Activated CD4-positive, alpha-beta T cell treated with anti-CD3 and anti-CD28 coated beads, Interleukin-2, amount 50 U/mL, for 48 hours (primary cell): ENCODE measurements at regions not wholly inside any gene's neighbourhood (a gene's known extent, or its start where the extent isn't known, plus 50 kb on each side); places are given as distances from the start of the nearest gene placed in this dataset.
"Not testable (repeated sequence)": the region's sequence is repeated elsewhere in the genome, so short reads cannot be mapped to it uniquely, and the experiment has no call there.

Experiments used
- DNase-seq, 2 experiments: peaks; one replicate each; pipeline ENCODE4 v3.0.0-alpha.2; 2020

DNA sequence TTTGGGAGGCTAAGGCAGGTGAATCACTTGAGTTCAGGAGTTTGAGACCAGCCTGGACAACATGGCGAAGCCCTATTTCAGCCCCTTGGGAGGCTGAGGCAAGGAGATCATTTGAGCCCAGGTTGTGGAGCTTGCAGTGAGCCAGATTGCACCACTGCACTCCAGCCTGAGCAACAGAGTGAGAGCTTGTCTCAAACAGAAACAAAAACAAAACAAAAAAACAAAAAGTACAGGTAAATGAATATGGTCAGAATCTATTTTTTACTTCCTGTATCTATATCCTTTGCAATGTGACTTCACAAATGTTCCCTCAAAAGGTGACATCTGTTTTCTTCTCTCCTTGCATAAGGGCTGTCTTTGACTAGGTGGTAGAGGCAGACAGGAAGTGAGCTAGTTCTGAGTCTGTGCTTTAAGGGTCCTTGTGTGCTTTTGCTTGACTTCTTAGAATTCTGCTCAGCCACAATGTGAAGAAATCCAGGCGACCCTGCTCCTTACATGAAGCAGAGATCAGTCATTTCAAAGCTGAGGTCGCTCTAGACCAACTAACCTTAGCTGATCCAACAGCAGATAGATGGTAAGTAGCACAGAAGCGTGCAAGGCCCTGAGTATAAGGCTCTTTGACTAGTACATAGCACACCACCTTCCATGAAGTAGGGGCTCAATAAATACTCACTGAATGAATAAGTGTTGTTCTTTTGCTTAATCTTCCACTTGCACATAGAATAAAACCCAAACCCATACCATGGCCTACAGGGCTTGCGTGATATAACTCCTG lies 423.2 kb upstream of the PCDH15 start:
- no peak for DNase-seq

DNA sequence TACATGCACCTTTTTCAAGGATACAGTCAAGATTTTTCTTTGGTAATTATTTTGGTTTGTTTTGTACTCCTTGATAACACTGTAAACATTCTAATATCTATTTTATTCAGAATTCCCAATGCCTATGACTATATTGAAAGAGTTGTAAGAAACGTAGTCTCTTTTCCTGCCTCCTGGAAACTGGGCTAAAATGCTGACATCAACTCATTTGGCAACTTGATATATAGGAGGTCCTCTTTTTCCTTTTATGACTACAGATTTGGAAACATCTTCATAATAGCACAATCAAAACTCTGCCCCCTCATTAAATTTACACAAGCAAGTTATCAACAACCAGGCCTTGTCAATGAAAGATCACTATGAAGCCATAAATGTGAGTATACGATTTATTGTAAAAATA lies 422.3 kb upstream of the PCDH15 start:
- no peak for DNase-seq

DNA sequence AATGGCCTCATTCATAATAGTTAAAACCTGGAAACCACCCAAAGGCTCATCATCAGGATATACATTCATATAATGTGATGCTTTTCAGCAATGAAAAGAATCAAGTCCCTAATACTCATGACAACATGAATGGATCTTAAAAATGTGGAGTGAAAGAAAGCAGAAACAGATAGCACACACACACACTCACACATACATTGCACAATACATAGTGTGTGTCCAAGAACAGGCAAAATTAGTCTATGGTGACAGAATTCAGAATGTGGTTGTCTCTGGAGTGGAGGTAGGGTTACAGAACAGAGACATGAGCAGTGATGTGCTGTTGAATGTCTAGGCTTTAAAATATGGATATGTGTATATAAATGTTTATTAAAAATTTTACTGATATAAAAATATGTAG lies 419.9 kb upstream of the PCDH15 start:
- no peak for DNase-seq

DNA sequence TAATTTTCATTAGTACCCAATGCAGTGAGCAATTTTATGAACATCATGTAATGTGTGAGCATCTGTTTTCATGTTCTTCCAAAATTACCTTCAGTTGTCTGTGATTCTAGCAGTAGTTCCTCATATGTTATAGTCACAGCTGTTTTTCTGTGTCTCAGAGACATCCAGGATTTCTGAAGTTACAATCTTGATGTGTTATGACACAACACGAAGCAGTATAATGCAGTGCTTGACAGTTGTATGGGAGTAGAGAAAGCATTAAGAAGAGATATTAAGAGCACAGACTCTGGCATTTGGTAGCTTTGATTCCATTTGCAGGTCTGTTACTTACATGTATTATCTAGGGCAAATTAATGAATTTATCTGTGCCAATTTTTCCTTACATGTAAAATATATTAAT lies 414.7 kb upstream of the PCDH15 start:
- no peak for DNase-seq

DNA sequence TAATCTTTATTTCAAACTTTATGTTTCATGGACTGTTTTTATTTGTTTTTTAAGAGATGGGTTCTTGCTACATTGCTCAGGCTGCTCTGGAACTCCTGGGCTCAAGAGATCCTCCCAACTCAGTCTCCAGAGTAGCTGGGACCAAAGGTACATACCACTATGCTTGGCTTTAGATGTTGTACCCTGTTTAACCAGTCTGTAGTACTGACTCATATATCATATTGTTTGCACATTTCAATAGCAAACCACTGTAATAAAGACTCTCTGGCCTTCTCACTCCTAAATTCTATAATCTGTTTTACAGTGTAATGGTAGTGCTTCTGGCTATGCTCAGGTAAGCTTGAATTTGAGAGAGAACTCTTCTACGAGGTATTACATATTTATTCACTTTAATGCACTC lies 413.6 kb upstream of the PCDH15 start:
- no peak for DNase-seq

DNA sequence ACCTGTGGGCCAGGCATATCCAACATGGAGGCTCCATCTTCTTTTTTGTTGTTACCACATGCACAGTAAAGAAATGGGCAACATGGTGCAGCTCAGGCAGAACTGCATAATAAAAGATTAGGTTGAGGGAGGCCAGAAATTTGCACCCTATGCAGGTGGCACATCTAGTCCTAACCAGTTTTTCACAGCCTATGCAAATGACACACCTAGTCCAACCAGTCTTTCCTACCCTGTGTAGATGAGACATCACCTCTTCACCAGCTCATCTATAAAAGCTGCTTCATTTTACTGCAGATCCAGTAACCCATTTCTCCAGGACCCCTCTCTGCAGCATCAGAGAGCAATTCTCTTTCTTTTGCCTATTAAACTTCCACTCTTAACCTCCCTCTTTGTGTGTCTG lies 411.0 kb upstream of the PCDH15 start:
- DNase-seq: no peak

DNA sequence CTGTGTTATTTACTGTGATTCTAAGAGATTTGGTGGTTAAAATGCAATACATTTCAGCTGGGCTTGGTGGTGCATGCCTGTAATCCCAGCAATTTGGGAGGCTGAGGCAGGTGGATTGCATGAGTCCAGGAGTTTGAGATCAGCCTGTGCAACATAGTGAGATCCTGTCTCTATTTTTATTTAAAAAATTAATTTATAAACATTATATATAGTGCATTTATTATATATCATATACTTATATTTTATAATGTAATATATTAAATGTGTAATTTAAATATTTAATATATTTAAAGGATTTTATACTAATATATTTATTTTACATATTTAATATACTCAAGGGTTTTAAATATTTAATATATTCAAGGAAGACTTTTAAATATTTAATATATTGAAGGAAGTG lies 402.8 kb upstream of the PCDH15 start:
- no peak for DNase-seq

DNA sequence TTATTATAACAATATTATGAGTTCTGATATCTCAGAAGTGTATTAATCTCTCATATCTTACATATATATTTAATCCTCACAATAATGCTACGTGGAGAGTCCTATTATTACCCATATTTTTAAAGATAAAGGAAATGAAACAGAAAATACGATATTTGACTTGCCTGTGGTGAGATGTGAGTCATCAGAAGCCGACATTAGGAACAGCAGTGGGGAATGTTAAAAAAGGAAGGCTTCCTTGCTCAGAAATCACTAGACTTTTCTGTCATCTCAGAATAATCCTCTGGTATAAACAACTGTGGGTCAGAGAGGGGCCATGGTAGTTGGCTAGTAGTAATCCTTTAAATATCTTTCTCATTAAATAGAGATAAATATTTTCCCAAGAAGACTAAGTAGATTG lies 402.3 kb upstream of the PCDH15 start:
- DNase-seq: no peak

DNA sequence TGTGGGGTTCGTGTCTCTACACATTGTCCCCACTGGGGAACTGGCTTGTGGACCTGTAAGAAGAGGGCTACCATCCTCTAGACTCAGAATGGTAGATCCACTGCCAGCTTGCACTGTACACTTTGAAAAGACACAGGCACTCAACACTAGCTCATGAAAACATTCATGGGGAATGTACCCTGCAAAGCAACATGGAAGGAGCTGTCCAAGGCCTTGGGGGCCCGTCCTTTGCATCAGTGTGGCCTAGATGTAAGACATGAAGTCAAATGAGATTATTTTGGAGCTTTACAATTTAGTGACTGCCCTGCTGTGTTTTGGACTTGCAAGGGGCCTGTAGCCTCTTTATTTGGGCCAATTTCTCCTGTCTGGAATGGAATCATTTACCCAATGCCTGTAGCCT lies 399.0 kb upstream of the PCDH15 start:
- no peak for DNase-seq

DNA sequence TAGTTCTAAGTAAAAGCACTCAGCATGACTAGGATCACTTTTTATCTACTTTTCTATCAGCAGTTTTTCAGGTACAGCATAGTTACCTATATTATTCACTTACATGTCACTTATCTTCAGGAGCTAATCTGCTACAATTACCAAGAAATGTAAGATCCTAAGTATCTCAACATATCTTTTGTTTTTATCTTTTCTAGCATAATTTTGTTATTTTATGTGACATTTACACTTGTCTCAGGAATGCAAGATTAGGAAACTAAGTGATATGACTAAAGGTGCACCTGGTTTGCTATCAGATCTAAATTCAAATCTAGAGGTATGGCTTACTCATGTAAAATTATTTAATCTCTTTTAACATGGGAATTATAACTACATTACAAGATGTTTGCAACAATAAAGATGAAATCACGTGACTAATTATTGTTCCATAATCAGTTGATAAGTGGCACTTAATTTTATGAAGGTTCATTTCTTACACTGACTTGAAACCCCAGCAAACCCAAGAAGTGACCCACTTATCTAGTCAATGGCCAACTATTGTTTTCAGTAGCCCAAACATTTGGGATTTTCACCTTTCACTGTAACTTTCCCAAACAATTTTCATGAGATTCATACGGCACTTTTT lies 390.3 kb upstream of the PCDH15 start:
- DNase-seq: no peak

DNA sequence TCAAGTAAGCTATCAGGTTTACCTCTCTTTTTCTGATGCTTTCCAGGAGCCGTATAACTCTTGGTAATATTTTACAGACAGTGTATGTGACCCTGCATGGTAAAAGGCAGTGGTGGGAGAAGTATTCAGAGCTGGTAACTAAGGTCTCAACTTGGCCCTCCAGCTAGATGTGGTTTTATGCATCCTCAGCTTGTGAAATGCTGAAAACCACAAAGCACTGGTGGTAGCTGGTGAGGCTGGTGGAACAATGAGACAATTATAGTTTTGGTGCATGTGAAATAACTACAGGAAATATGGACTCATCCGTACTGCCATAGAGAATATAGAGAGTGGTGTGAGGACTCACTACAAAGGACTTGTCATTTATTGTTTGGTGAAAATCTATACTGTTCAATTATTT lies 383.0 kb upstream of the PCDH15 start:
- DNase-seq: no peak

DNA sequence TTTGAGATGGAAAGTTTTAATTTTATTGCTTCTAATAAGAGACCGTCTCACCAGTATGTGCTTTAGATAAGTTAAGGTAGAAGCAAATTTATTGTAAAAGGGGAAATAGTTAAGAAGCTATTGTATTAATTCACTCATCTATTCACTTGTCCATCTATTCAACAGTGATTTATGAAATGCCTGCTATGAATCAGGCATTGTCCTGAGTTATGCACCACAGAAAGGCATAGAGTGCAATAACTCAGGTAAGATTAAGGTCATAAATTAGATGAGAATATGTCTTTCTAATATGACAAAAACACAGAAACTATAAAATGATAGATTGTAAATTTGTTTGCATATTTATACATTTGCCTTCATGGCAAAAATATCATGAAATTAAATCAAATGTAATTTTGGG lies 379.3 kb upstream of the PCDH15 start:
- no peak for DNase-seq

DNA sequence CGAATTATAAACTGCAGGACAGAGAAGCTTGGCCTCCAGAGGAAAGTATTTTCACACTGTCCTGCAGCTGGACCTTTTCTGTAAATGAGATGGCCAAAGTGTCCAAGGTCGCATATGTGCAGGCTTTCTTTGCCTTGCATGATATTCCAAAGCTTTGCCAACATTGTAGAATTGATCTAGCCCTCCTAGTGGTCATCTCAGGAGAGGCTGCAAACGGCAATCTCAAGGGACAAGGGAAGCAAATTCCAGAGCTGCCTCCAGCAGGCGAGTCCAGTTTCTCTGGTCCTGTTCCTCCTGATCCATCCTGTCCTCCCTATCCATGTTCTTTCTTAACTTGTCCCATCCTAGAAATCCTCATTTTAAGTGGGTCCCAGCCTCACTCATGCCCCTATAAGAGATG lies 373.4 kb upstream of the PCDH15 start:
- no peak for DNase-seq

DNA sequence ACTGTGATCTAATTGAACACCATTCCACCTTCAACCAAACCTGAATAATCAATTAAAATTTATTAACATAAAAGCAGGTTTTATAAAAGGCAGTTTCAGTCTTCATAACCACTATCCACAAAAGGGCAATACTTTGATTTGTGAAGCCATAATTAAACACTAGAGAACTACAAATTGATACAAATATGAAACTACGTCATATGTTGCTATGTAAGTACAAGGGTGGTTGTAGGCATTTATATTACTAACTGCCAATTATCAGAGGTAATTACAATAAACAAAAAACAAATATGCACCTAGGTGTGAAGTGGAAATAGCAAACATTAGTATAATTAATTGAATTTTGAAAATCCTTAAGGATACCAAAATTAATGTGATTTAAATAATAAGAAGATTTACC lies 368.5 kb upstream of the PCDH15 start:
- no peak for DNase-seq

DNA sequence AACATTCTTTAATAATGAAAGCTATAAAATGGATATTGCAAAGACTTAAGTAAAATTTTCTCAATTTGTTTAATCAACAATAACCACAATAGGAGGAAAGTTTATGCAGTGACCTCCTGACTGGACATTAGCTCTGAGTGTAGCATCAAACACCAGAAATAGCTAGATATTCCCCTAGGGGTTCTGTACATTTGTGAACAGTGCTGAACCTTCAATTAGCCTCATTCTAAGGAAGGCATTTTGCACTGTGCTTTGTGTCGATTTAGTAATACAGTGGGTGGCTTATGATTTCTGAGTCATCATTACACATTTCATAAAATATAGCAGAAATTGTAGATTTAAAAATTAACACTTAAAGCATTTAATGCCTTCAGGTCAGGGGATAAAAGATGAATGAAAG lies 367.3 kb upstream of the PCDH15 start:
- DNase-seq: no peak

DNA sequence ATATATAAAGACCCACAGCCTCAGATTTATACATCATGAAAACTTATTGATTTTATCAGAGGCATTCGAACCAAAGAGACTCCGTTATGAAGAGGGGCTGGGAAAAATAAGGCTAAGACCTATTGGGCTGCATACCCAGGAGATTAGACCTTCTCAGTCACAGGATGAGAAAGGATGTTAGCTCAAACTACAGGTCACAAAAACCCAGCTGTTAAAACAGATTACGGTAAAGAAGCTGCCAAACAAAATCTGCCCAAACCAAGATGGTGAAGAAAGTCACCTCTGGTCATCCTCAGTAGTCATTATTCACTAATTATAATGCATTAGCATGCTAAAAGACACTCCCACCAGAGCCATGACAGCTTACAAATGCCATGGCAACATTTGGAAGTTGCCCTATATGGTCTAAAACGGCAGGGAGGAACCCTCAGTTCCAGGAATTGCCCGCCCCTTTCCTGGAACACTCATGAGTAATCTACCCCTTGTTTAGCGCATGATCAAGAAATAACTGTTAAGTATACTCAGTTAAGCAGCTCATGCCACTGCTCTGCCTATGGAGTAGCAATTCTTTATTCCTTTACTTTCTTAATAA lies 362.5 kb upstream of the PCDH15 start:
- DNase-seq: no peak

DNA sequence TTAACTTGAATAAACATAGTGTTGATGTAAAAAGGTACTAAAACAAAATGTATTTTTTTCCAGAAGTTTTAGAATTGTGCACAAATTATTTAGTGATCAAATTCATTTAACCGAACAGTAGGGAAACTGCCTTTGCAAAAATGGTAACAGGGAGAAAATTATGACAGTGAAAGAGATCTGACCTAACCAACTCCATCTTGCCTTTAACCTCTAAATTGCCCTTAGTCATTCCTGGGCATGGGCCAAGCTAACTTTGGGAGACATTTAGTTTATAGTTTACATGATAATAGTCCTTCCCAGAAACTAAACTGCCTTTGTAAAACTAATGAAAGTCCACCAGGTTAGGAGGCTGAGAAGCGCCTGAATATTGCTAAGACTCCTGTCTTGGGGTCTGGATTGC lies 361.3 kb upstream of the PCDH15 start:
- DNase-seq: not testable (repeated sequence)

DNA sequence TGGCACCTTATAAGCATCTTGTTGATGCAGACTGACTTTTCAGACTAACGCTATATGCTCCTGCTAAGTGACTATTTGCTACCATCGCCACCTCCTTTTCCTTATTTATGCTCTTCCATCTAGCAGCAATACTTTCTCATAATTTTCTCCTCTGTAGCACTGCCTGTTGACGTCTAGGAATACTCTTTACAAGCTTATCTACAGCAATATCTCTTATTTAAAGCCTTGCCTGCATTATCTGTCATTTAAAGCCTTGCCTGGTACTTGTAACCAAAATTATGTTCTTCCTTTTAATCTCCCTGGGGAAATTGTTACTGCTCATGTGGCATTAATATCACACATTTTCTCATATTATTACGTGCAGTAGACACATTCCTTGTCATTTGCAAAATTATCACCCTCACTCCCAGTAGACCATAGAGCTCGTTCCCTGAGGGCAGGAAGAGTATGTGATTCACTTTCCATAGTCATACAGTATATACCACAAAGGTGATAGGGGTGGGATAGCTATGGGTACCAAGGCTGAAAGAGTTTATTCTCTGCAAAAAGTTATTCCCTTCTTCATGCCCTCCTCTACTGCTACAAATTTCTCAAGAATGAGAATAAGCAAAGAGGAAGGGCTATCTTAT lies 359.7 kb upstream of the PCDH15 start:
- DNase-seq: no peak

DNA sequence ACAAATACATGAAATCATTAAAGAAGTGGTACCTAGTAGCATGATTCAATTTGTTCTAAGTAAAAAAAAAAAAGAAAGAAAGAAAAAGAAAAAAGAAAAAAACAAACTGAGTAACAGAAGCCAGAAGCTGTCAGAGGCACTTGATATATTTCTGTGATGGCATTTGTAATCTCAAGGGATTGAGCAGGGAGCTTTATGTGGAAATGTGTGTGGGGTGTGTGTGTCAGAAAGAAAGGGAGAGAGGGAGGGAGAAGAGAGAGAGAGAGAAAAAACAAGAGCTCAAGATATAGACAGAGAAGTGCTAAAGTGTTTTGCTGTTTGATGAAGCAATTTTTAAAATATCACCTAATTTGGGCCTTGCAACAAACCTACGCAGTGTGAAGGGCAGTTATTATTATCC lies 357.6 kb upstream of the PCDH15 start:
- no peak for DNase-seq

DNA sequence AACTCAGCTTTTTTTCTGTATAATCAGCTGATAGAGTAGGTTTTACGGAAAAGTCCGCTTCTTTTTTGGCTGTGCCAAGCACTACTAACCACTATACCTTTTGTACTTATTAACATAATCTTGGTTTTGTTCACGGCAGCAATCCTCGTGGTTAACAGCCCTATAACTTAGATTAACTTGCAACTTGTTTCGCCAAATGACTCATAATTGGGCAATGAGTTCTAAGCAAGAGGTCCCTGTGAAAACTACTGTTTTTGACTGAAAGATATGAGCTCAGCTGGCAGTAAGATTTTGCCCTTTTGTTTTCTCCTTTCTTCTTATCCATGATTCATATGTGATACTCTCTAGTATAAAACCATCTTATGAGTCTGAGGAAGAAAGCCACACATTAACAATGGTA lies 345.0 kb upstream of the PCDH15 start:
- no peak for DNase-seq

DNA sequence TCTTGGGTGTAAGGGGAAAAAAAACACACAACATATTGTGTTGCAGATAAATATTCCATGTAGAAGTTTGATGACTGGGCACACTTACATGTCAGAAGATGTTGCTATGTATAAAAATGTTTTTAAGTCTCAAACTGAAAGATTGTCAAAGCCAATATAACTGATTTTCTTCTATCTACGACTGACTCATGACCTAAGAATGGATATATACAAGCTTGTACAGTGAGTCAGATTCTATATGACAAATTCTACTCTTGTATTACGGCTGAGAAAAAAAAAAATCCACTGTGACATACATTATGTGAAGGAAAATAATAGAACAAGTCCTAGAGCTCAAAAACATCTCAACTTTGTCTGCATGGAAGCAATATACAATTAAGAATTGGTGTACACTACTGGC lies 343.0 kb upstream of the PCDH15 start:
- no peak for DNase-seq

DNA sequence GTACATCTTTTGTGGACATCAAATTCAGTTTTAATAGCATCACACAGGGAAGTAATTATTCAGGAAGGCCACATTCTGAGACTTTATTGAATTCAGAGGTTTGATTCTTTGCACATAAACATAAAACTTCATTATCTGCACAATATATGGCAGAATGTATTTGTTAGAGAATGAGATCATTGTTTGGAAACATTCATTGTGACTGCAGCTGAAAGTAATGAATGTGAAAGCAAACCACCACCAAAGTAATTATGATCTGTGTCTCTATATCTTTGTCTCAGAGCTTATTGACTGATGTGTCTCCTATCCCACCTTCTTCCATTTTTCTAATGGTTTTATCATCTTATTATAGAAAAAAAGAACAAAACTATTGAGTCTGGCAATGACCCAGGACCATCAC lies 340.9 kb upstream of the PCDH15 start:
- no peak for DNase-seq

DNA sequence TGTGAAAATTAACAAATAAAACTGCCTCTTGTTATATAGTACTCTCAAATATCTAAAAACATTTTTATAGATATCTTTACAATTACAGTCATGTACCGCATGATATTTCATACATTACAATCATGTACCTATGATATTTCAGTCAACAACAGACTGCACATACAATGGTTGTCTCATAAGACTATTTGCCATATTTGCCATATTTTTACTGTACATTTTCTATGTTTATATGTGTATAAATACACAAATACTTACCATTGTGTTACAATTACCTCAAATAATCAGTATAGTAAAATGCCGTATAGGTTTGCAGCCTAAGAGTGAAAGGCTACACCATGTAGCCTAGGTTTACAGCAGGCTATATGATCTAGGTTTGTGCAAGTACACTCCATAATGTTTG lies 336.0 kb upstream of the PCDH15 start:
- DNase-seq: no peak

DNA sequence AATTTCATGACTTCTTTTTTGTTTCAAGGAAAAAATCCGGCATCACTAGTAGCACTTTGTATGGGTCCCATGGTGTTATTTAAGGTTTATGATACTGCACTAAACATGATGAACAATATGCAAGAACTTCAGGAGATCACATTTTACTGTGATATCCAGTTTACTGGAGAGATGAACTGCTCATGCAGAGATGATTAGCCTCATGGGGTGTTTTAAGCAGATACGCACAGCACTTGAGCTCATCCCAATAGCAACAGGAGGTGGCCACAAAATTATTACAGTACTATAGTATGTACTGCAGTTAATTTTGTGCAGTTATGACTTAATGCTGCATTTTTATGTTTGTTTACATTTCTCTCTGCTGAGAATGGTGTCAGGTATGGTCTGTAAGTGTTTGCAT lies 303.7 kb upstream of the PCDH15 start:
- no peak for DNase-seq
